SK-N-SH treated with all-trans-retinoic acid at 6 μM for 48 hours (cell line): ENCODE measurements at regions not wholly inside any gene's neighbourhood (a gene's known extent, or its start where the extent isn't known, plus 50 kb on each side); places are given as distances from the start of the nearest gene placed in this dataset.
"Not testable (repeated sequence)": the region's sequence is repeated elsewhere in the genome, so short reads cannot be mapped to it uniquely, and the experiment has no call there.

ENCODE experiments used
- ATAC-seq: fragments of 200-7000 bp; cut with Tn5 transposase; 3 replicates; pipeline ENCODE4 v1.9.1; 2020; ENCODE audit warnings: mild to moderate bottlenecking, moderate library complexity
- BACH2 ChIP-seq: fragments of 250-450 bp; sonication (Bioruptor Pico); IDR thresholded peaks from 2 replicates; pipeline ENCODE4 v1.9.0; 2021; ENCODE audit warnings: mild to moderate bottlenecking, borderline replicate concordance
- CSDC2 ChIP-seq: fragments of 250-450 bp; sonication (Bioruptor Pico); IDR thresholded peaks from 2 replicates; pipeline ENCODE4 v1.5.0; 2020; ENCODE audit warnings: mild to moderate bottlenecking, moderate library complexity
- ESRRG ChIP-seq: fragments of 250-450 bp; sonication (Bioruptor Pico); IDR thresholded peaks from 2 replicates; pipeline ENCODE4 v1.6.1; 2021; ENCODE audit warnings: mild to moderate bottlenecking
- GLIS3 ChIP-seq: fragments of 250-450 bp; sonication (Bioruptor Pico); IDR thresholded peaks from 2 replicates; pipeline ENCODE4 v1.5.0; 2020; ENCODE audit warnings: mild to moderate bottlenecking, moderate library complexity
- OSR1 ChIP-seq: fragments of 250-450 bp; sonication (Bioruptor Pico); IDR thresholded peaks from 2 replicates; pipeline ENCODE4 v1.8.0; 2022; ENCODE audit warnings: moderate library complexity, mild to moderate bottlenecking, inconsistent platforms
- PPARA ChIP-seq: fragments of 250-450 bp; sonication (Bioruptor Pico); IDR thresholded peaks from 2 replicates; pipeline ENCODE4 v1.5.0; 2020; ENCODE audit warnings: mild to moderate bottlenecking, borderline replicate concordance
- RARB ChIP-seq: fragments of 250-450 bp; sonication (Bioruptor Pico); IDR thresholded peaks from 2 replicates; pipeline ENCODE4 v1.8.0; 2021; ENCODE audit warnings: mild to moderate bottlenecking, moderate library complexity
- SNAI2 ChIP-seq: fragments of 250-450 bp; sonication (Bioruptor Pico); IDR thresholded peaks from 2 replicates; pipeline ENCODE4 v1.5.0; 2020; ENCODE audit warnings: mild to moderate bottlenecking, moderate library complexity
- TCF4 ChIP-seq: fragments of 250-450 bp; sonication (Bioruptor Pico); IDR thresholded peaks from 2 replicates; pipeline ENCODE4 v1.8.0; 2021; ENCODE audit warnings: mild to moderate bottlenecking, moderate library complexity, borderline replicate concordance
- ZC3H10 ChIP-seq: fragments of 250-450 bp; sonication (Bioruptor Pico); IDR thresholded peaks from 2 replicates; pipeline ENCODE4 v1.5.1; 2021; ENCODE audit warnings: mild to moderate bottlenecking, moderate library complexity
- ZFP3 ChIP-seq: fragments of 250-450 bp; sonication (Bioruptor Pico); IDR thresholded peaks from 2 replicates; pipeline ENCODE4 v1.5.0; 2020; ENCODE audit warnings: mild to moderate bottlenecking, moderate library complexity
- ZFP30 ChIP-seq: fragments of 450-650 bp; formaldehyde crosslinking; IDR thresholded peaks from 2 replicates; pipeline ENCODE4 v1.5.0; 2022; ENCODE audit warnings: mild to moderate bottlenecking, moderate library complexity
- ZNF565 ChIP-seq: fragments of 450-650 bp; formaldehyde crosslinking; conservative IDR thresholded peaks from 2 replicates; pipeline ENCODE4 v1.5.0; 2020; ENCODE audit warnings: low read depth, mild to moderate bottlenecking, moderate library complexity
- ZNF70 ChIP-seq: fragments of 450-650 bp; formaldehyde crosslinking; IDR thresholded peaks from 2 replicates; pipeline ENCODE4 v1.5.0; 2020; ENCODE audit warnings: mild to moderate bottlenecking, moderate library complexity
- ZNF8 ChIP-seq: fragments of 450-650 bp; formaldehyde crosslinking; IDR thresholded peaks from 2 replicates; pipeline ENCODE4 v1.5.0; 2020; ENCODE audit warnings: mild to moderate bottlenecking, moderate library complexity
- TF ChIP-seq, protein P1 (sequence below): fragments of 250-450 bp; sonication (Bioruptor Pico); IDR thresholded peaks from 2 replicates; pipeline ENCODE4 v1.8.0; 2021; ENCODE audit warnings: low read depth, mild to moderate bottlenecking, moderate library complexity, borderline replicate concordance
- TF ChIP-seq, protein P2 (sequence below): fragments of 250-450 bp; sonication (Bioruptor Pico); IDR thresholded peaks from 2 replicates; pipeline ENCODE4 v1.5.0; 2020; ENCODE audit warnings: mild to moderate bottlenecking, moderate library complexity
- TF ChIP-seq, protein P3 (sequence below): fragments of 250-450 bp; sonication (Bioruptor Pico); IDR thresholded peaks from 2 replicates; pipeline ENCODE4 v1.8.0; 2020; ENCODE audit warnings: mild to moderate bottlenecking, moderate library complexity, borderline replicate concordance

DNA sequence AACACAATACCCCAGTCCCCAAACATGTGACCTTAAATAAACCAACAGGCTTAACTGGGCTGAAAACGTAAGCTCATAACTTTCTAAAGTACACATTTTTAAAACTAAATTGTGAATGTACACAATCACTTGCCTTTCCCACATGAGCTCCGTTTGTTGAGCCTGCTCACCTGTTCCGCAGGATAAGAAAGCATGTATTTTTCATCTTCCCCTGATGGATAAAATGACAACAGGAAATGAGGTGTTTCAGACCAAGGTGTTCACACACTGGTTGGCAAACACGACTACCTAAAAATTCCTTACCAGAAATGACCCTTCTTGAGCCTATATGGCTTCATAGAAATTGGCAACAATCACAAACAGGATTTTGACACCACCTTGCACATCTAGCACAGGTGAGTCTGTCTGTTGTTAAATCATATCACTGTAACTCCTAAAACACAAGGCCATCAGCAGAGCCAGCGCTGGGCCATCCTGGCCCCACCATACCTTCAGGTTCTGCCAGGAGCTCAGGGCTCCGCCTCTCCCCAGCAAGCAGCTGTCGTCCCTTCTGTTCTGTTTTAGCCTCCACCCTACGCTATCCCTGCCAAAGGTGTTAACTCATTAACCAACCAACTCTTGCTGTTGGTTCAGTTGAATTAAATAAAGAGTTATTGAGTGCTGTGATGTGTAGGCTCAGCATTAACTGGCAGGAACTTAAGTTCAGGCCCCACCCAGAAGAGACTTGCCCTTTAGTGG, 73.6 kb upstream of the RNF32 start:
- ATAC-seq = no peak
- no peak for TF ChIP-seq BACH2 (CRISPR knock-in tag)
- TF ChIP-seq ZNF70 (CRISPR knock-in tag) = no peak
- no peak for TF ChIP-seq ZFP3
- TF ChIP-seq, protein P1, sequence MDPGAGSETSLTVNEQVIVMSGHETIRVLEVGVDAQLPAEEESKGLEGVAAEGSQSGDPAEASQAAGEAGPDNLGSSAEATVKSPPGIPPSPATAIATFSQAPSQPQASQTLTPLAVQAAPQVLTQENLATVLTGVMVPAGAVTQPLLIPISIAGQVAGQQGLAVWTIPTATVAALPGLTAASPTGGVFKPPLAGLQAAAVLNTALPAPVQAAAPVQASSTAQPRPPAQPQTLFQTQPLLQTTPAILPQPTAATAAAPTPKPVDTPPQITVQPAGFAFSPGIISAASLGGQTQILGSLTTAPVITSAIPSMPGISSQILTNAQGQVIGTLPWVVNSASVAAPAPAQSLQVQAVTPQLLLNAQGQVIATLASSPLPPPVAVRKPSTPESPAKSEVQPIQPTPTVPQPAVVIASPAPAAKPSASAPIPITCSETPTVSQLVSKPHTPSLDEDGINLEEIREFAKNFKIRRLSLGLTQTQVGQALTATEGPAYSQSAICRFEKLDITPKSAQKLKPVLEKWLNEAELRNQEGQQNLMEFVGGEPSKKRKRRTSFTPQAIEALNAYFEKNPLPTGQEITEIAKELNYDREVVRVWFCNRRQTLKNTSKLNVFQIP (CRISPR knock-in tag) = no peak
- TF ChIP-seq, protein P2, sequence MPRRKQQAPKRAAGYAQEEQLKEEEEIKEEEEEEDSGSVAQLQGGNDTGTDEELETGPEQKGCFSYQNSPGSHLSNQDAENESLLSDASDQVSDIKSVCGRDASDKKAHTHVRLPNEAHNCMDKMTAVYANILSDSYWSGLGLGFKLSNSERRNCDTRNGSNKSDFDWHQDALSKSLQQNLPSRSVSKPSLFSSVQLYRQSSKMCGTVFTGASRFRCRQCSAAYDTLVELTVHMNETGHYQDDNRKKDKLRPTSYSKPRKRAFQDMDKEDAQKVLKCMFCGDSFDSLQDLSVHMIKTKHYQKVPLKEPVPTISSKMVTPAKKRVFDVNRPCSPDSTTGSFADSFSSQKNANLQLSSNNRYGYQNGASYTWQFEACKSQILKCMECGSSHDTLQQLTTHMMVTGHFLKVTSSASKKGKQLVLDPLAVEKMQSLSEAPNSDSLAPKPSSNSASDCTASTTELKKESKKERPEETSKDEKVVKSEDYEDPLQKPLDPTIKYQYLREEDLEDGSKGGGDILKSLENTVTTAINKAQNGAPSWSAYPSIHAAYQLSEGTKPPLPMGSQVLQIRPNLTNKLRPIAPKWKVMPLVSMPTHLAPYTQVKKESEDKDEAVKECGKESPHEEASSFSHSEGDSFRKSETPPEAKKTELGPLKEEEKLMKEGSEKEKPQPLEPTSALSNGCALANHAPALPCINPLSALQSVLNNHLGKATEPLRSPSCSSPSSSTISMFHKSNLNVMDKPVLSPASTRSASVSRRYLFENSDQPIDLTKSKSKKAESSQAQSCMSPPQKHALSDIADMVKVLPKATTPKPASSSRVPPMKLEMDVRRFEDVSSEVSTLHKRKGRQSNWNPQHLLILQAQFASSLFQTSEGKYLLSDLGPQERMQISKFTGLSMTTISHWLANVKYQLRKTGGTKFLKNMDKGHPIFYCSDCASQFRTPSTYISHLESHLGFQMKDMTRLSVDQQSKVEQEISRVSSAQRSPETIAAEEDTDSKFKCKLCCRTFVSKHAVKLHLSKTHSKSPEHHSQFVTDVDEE (CRISPR knock-in tag) = no peak
- no peak for TF ChIP-seq RARB (CRISPR knock-in tag)
- TF ChIP-seq ZC3H10 (CRISPR knock-in tag) = no peak
- TF ChIP-seq CSDC2 = no peak
- TF ChIP-seq ZNF8 (CRISPR knock-in tag) = no peak
- no peak for TF ChIP-seq ESRRG (CRISPR knock-in tag)
- no peak for TF ChIP-seq GLIS3
- TF ChIP-seq, all 23 proteins: peak for 0

DNA sequence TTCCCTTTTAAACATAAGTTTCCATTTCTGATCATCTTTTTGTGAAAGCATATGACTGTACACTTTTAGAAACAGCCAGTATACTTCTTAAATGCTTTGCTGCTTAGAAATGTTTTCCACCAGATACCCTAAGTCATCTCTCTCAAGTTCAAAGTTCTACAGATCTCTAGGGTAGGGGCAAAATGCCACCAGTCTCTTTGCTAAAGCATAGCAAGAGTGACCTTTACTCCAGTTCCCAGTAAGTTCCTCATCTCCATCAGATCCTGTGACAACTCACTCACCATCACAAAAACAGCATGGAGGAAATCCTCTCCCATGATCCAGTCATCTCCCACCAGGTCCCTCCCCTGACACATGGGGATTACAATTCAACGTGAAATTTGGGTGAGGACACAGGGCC, 75.6 kb upstream of the RNF32 start:
- not testable (repeated sequence) for ATAC-seq

DNA sequence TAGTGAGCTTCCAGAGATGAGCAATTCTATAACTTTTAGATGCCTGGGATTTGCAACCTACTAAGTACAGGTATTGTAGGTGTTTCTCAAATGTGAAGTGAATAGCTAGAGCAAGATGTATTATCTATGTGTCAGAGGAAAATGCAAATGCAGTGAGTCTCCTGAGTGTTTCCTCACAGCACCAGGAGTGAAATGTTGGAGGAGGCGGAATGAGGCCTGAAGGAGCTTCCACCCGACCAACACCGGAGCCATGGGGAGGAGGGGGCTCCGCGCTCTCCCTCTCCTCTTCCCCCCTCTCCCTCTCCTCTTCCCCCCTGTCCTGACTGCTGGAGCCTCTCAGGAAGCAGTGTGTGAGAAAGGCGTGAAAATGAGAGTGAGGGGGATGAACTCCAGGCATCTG, 79.9 kb upstream of the RNF32 start:
- ATAC-seq = no peak
- TF ChIP-seq ZC3H10 (CRISPR knock-in tag) (no peak), RARB (CRISPR knock-in tag) (no peak), ZNF8 (CRISPR knock-in tag) (no peak), TCF4 (CRISPR knock-in tag) (no peak), ZFP30 (no peak)

DNA sequence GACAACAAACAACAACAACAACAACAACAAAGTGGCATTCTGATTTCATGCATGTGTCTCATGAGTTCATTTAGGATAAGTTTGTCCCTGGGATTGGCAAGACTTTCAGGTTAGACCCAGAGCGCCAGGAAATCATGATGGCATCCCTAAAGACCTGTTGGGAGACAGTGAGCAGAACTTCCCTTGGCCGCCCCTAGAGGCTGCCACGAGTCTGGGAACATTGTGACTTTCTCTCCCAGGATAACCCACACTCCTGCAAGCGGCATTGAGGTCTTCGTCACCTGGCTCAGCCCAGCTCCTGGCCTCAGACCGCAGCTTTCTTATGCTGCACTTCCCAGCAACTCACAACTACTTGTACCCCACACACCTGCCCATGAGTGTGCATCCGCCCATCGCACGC, 80.5 kb upstream of the RNF32 start:
- no peak for TF ChIP-seq SNAI2 (CRISPR knock-in tag)
- TF ChIP-seq OSR1 (CRISPR knock-in tag) = no peak
- TF ChIP-seq, protein P1 (CRISPR knock-in tag) = no peak
- TF ChIP-seq PPARA (CRISPR knock-in tag) = no peak
- TF ChIP-seq ZNF8 (CRISPR knock-in tag) = no peak
- TF ChIP-seq RARB (CRISPR knock-in tag) = no peak
- TF ChIP-seq CSDC2 = no peak
- TF ChIP-seq, protein P2 (CRISPR knock-in tag) = no peak
- TF ChIP-seq ZNF565 = no peak
- TF ChIP-seq ZFP30 = no peak
- TF ChIP-seq, protein P3, sequence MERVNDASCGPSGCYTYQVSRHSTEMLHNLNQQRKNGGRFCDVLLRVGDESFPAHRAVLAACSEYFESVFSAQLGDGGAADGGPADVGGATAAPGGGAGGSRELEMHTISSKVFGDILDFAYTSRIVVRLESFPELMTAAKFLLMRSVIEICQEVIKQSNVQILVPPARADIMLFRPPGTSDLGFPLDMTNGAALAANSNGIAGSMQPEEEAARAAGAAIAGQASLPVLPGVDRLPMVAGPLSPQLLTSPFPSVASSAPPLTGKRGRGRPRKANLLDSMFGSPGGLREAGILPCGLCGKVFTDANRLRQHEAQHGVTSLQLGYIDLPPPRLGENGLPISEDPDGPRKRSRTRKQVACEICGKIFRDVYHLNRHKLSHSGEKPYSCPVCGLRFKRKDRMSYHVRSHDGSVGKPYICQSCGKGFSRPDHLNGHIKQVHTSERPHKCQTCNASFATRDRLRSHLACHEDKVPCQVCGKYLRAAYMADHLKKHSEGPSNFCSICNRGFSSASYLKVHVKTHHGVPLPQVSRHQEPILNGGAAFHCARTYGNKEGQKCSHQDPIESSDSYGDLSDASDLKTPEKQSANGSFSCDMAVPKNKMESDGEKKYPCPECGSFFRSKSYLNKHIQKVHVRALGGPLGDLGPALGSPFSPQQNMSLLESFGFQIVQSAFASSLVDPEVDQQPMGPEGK = no peak
- no peak for TF ChIP-seq BACH2 (CRISPR knock-in tag)
- TF ChIP-seq, all 23 proteins: peak for 0
- peak; percentile 67 for ATAC-seq
